Middle frontal gyrus (tissue), 1 donor: ENCODE measurements at regions not wholly inside any gene's neighbourhood (a gene's known extent, or its start where the extent isn't known, plus 50 kb on each side); places are given as distances from the start of the nearest gene placed in this dataset.
"Not testable (repeated sequence)": the region's sequence is repeated elsewhere in the genome, so short reads cannot be mapped to it uniquely, and the experiment has no call there.

Source experiments
- DNase-seq: peaks from one replicate; pipeline ENCODE4 v3.0.0-alpha.2; 2015; ENCODE audit warnings: low spot score; ENCODE audit errors: extremely low spot score

- no peak for DNase-seq
Measured at GRCh38 chrX:13478740-13479451, 90.5 kb upstream of the EGFL6 start.

DNA sequence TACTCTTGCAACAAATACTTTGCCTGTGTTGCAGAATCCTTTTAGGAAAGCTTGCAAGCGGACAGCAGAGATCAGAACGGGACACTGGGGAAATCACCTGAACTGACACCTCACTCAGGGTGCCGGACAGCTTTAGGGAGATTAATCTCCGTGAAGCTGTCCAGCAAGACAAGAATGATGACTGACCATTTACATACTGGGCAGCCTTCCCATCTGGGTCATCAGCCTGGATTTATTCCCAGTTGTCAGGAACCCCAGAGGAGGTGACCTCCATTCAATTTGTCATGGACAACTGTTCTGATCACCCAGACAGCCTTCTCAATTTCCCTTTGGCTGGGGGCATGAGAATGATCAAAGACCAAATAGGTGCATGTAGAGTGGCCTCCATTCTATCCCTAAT is 93.0 kb upstream of the EGFL6 start:
- no peak for DNase-seq

- DNase-seq = no peak
Measured at GRCh38 chrX:13474164-13474516, 95.3 kb upstream of the EGFL6 start.

GRCh38 chrX:13473442-13474163 is 95.8 kb upstream of the EGFL6 start:
- no peak for DNase-seq

DNA sequence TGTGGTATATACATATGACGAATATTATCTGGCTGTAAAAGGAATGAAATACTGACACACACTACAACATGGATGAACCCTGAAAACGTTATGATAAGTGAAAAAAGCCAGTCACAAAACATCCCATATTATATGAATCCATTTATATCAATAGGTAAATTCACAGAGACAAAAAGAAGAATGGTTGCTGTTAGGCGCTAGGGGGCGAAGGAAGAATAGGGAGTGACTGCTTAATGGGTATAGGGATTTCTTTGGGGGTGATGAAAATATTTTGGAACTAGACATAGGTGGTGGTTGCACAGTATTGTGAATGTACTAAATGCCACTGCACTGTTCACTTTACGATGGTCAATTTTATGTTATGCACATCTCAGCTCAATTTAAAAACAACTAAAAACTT is 96.4 kb upstream of the EGFL6 start:
- DNase-seq = no peak

DNA sequence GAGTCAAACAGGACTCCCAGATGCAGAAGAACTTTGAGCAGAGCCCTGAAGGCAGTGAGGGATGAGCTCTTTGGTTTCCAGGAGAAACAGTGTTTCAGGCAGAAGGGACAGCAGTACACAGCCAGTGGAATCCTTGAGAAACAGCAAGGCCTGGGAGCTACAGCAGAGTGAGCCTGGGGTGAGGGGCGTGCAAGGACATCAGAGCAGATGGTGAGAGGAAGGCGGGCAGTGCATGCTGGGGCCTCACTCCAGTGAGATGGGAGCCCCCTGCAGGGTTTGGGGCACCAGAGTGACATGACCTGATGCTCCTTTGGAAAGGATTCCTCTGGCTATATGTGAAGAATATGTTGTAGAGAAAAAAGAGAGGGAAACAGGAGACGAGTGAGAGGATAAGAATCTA is 98.1 kb upstream of the EGFL6 start:
- no peak for DNase-seq

DNA sequence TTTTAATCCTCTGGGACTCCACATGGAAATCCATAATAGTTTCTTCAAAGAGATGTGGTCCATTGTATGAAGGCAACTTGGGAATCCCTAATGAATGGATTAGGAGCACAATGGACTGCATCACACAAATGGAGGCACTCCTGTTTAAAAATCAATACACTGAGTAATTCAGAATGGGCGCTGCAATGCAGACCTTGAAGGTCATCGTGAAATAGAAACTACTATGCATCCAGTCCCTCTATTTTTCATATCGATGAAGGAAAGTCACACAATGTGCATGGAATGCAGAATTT is 98.8 kb upstream of the EGFL6 start:
- DNase-seq = no peak

GRCh38 chrX:13469963-13470684 is 99.3 kb upstream of the EGFL6 start:
- DNase-seq = no peak

- DNase-seq = no peak
Measured at GRCh38 chrX:13468096-13468495, 101.3 kb upstream of the EGFL6 start.

DNA sequence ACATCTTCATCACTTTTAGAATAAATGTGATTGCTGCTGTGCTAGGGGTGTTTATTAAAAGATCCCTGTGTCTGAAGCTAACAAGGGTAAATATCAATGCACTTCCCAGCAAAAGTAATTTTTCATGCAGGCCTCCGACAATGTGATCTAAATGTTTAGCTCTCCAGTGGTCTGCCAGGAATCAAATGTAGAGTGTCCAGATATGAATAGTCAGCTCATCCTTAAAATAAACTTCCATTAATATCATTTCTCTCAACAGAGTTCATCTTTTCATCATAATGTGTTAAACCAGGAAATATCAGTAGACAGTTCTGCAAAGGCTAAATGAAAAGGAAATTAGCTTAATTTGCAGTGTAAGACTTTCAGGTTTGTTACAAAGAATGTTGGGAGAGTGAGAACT is 102.2 kb upstream of the EGFL6 start:
- DNase-seq = no peak

GRCh38 chrX:13464599-13465275 is 104.7 kb upstream of the EGFL6 start:
- no peak for DNase-seq

- no peak for DNase-seq
Measured at GRCh38 chrX:13463608-13464007, 105.8 kb upstream of the EGFL6 start.

- no peak for DNase-seq
Measured at GRCh38 chrX:13452283-13452682, 117.1 kb upstream of the EGFL6 start.

- DNase-seq = no peak
Measured at GRCh38 chrX:13449441-13449840, 120.0 kb upstream of the EGFL6 start.

GRCh38 chrX:13448941-13449340 is 120.5 kb upstream of the EGFL6 start:
- DNase-seq = no peak

GRCh38 chrX:13441608-13442007 is 121.8 kb upstream of the ATXN3L start:
- not testable (repeated sequence) for DNase-seq

- no peak for DNase-seq
Measured at GRCh38 chrX:13440176-13440575, 120.3 kb upstream of the ATXN3L start.

- DNase-seq = no peak
Measured at GRCh38 chrX:13433298-13433605, 113.4 kb upstream of the ATXN3L start.

GRCh38 chrX:13432414-13433297 is 112.8 kb upstream of the ATXN3L start:
- no peak for DNase-seq

DNA sequence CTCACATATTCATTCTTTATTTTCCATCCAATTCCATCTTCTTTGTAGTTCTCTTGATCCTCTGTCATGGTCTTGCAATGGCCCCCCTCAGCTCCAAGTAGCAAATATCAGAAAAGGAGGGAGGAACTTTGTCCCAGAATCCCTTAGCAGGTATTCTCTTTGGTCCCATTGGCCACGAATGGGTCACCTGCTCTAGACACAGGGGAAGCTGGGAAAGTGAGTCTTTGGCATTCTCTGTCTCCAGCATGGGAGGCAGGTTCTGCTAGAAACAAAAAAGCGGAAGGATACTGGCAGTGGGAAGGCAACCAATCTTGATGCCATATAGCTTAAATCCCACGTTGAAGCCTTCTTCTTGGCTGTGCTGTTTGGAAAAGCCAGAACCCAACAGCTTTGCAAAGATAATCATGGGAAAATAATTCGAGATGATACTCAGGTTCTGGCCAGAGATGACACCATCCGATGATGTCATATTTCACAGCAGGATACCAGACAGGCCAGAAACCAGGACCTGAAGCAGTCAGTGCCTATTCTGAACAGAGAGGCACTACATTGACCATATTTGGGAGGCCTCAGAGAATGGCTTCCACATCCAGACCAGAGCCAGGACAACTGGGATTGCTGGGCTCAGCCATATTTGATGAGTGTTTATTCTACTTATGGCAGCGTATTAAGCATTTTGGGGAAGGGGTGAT is 110.4 kb upstream of the ATXN3L start:
- no peak for DNase-seq
